ENCODE measurements at regions not wholly inside any gene's neighbourhood (a gene's known extent, or its start where the extent isn't known, plus 50 kb on each side); places are given as distances from the start of the nearest gene placed in this dataset.

DNA sequence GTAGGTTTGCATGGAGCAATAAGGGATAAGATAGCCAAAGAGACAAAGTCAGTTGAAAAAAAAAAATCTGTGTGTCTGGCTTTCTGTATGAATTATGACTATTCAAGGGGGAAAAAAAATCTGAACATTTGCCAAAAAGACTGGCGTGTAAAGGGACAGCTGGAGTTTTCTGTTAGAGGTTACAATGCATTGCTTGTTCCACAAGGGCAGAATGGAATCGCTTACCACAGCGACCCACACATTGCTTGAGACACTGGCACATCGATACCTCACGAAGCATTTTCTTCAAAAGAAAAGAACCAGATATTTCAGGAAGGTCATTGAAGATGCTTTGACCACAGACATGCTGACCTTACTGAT, 327.8 kb downstream of the TMEM167A start:
- TF ChIP-seq EP300 (IDR thresholded peaks at IDR 0.05): peak in 1 of 2 donors; percentile 23
- TF ChIP-seq, protein P1, sequence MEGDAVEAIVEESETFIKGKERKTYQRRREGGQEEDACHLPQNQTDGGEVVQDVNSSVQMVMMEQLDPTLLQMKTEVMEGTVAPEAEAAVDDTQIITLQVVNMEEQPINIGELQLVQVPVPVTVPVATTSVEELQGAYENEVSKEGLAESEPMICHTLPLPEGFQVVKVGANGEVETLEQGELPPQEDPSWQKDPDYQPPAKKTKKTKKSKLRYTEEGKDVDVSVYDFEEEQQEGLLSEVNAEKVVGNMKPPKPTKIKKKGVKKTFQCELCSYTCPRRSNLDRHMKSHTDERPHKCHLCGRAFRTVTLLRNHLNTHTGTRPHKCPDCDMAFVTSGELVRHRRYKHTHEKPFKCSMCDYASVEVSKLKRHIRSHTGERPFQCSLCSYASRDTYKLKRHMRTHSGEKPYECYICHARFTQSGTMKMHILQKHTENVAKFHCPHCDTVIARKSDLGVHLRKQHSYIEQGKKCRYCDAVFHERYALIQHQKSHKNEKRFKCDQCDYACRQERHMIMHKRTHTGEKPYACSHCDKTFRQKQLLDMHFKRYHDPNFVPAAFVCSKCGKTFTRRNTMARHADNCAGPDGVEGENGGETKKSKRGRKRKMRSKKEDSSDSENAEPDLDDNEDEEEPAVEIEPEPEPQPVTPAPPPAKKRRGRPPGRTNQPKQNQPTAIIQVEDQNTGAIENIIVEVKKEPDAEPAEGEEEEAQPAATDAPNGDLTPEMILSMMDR (IDR thresholded peaks at IDR 0.05): no peak

Measured in tibial nerve (tissue), 4 donors.